ENCODE measurements at regions not wholly inside any gene's neighbourhood (a gene's known extent, or its start where the extent isn't known, plus 50 kb on each side); places are given as distances from the start of the nearest gene placed in this dataset.

DNA sequence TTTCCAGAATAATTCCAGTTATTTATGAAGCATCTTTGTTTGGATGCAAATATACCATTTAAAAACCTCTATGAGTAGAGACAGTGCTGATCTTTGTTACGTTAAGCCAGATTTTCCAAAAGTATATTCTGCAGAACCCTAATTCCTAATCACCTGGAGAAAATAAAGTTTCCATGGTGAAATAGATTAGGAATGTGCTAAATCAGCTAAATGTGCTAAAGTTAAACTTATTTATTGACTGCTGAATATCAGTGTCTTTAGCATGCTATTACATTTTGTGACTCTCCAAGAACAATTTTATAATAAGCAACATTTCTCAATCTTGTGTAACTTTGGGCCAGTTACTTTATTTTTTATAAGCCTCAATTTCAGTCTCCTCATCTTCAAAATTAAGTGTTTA is 196.3 kb upstream of the NFIA start:
- TF ChIP-seq, protein P1, sequence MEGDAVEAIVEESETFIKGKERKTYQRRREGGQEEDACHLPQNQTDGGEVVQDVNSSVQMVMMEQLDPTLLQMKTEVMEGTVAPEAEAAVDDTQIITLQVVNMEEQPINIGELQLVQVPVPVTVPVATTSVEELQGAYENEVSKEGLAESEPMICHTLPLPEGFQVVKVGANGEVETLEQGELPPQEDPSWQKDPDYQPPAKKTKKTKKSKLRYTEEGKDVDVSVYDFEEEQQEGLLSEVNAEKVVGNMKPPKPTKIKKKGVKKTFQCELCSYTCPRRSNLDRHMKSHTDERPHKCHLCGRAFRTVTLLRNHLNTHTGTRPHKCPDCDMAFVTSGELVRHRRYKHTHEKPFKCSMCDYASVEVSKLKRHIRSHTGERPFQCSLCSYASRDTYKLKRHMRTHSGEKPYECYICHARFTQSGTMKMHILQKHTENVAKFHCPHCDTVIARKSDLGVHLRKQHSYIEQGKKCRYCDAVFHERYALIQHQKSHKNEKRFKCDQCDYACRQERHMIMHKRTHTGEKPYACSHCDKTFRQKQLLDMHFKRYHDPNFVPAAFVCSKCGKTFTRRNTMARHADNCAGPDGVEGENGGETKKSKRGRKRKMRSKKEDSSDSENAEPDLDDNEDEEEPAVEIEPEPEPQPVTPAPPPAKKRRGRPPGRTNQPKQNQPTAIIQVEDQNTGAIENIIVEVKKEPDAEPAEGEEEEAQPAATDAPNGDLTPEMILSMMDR (conservative IDR thresholded peaks at IDR 0.05; ENCODE audit: low read depth, low read length) = no peak
- no peak overlapping the region for H3K9ac ChIP-seq
- H3K4me3 ChIP-seq (IDR thresholded peaks at IDR 0.05; ENCODE audit: insufficient read depth, low read depth, low read length) = no peak overlapping the region
- H3K36me3 ChIP-seq (ENCODE audit: insufficient read depth) = no peaks in the 10 kb centered on the region
- H3K4me1 ChIP-seq (ENCODE audit: low read depth, poor library complexity, severe bottlenecking) = peaks cover 5% of the 10 kb centered on the region
- H3K79me2 ChIP-seq (ENCODE audit: insufficient read depth, low read depth) = no peaks in the 10 kb centered on the region
- no peak overlapping the region for H2AFZ ChIP-seq (ENCODE audit: low read depth)
- H3K4me2 ChIP-seq = no peak overlapping the region
- H3K27me3 ChIP-seq (ENCODE audit: insufficient read depth, low read depth) = no peaks in the 10 kb centered on the region
- H3K27ac ChIP-seq = no peak overlapping the region
- no peaks in the 10 kb centered on the region for H4K20me1 ChIP-seq (ENCODE audit: insufficient read depth)

DNA sequence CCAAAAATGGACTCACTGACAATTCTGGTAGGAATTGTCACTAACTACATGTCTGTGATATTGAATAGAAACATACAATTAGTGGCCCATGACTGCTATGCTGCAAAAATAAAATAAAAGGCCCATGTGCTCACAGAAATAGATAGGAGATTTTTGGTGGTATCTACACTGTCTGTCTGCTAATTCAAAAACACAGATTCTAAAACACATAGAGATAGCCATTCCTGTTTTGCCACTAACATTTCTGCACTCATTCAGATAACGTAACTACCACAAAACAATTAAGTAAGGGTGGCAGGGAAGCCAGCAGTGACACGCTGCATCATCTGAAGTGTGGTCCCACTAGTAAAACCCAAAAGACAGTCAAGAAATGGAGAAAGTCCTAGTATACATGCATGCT is 202.2 kb upstream of the NFIA start:
- Histone ChIP-seq H3K4me2 (no peak overlapping the region), H4K20me1 (ENCODE audit: insufficient read depth) (no peaks in the 10 kb centered on the region), H3K4me1 (ENCODE audit: low read depth, poor library complexity, severe bottlenecking) (no peaks in the 10 kb centered on the region), H3K27me3 (ENCODE audit: insufficient read depth, low read depth) (no peaks in the 10 kb centered on the region), H2AFZ (ENCODE audit: low read depth) (no peak overlapping the region), H3K79me2 (ENCODE audit: insufficient read depth, low read depth) (no peaks in the 10 kb centered on the region), H3K36me3 (ENCODE audit: insufficient read depth) (no peaks in the 10 kb centered on the region), H3K9ac (no peak overlapping the region), H3K4me3 (IDR thresholded peaks at IDR 0.05; ENCODE audit: insufficient read depth, low read depth, low read length) (no peak overlapping the region), H3K27ac (no peak overlapping the region)
- TF ChIP-seq, protein P1 (conservative IDR thresholded peaks at IDR 0.05; ENCODE audit: low read depth, low read length) = no peak

DNA sequence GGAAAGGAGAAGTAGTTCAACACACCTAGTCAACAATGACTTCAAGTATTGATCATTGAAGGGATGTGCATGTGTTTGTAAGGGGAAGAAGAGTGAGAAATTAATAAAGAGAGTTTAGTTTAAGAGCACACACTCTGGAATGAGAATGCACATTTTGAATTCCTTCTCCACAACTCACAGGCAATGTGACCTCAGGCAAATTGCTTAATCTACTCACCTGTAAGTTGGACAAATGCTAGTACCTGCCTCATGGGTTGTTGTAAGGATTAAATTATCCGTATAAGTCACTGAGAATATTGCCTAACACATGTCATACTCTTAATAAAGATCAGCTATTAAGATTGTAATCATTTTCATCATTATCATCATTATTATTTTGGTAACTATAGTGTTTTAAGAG is 204.0 kb upstream of the NFIA start:
- no peak overlapping the region for H3K4me3 ChIP-seq (IDR thresholded peaks at IDR 0.05; ENCODE audit: insufficient read depth, low read depth, low read length)
- H3K9ac ChIP-seq = no peak overlapping the region
- H3K4me2 ChIP-seq = no peak overlapping the region
- H3K27me3 ChIP-seq (ENCODE audit: insufficient read depth, low read depth) = no peaks in the 10 kb centered on the region
- no peaks in the 10 kb centered on the region for H3K36me3 ChIP-seq (ENCODE audit: insufficient read depth)
- no peaks in the 10 kb centered on the region for H4K20me1 ChIP-seq (ENCODE audit: insufficient read depth)
- TF ChIP-seq, protein P1 (conservative IDR thresholded peaks at IDR 0.05; ENCODE audit: low read depth, low read length) = no peak
- H2AFZ ChIP-seq (ENCODE audit: low read depth) = no peak overlapping the region
- no peaks in the 10 kb centered on the region for H3K4me1 ChIP-seq (ENCODE audit: low read depth, poor library complexity, severe bottlenecking)
- H3K79me2 ChIP-seq (ENCODE audit: insufficient read depth, low read depth) = no peaks in the 10 kb centered on the region
- no peak overlapping the region for H3K27ac ChIP-seq

DNA sequence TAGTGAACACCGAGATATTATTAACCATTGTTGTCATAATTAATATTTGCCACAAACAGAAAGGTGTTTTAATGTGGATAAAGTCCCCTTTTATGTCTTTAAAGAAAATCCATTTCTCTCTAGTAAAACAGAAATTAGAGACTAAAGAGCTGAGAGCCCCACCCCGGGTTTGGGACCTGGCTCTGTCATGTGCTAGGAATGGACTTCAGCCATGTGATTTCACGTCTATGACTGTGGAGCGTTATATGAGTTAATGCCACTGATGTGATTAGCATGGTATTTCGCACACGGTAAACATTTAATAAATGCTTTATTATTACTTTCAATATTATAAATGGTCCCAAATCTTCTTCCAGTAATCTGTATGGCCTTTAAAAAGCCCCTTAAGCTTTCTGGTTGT is 205.0 kb upstream of the NFIA start:
- Histone ChIP-seq H3K79me2 (ENCODE audit: insufficient read depth, low read depth) (no peaks in the 10 kb centered on the region), H4K20me1 (ENCODE audit: insufficient read depth) (no peaks in the 10 kb centered on the region), H3K4me1 (ENCODE audit: low read depth, poor library complexity, severe bottlenecking) (no peaks in the 10 kb centered on the region), H2AFZ (ENCODE audit: low read depth) (no peak overlapping the region), H3K4me3 (IDR thresholded peaks at IDR 0.05; ENCODE audit: insufficient read depth, low read depth, low read length) (no peak overlapping the region), H3K36me3 (ENCODE audit: insufficient read depth) (no peaks in the 10 kb centered on the region), H3K27ac (no peak overlapping the region), H3K9ac (no peak overlapping the region), H3K27me3 (ENCODE audit: insufficient read depth, low read depth) (no peaks in the 10 kb centered on the region), H3K4me2 (no peak overlapping the region)
- TF ChIP-seq, protein P1 (conservative IDR thresholded peaks at IDR 0.05; ENCODE audit: low read depth, low read length) = no peak

DNA sequence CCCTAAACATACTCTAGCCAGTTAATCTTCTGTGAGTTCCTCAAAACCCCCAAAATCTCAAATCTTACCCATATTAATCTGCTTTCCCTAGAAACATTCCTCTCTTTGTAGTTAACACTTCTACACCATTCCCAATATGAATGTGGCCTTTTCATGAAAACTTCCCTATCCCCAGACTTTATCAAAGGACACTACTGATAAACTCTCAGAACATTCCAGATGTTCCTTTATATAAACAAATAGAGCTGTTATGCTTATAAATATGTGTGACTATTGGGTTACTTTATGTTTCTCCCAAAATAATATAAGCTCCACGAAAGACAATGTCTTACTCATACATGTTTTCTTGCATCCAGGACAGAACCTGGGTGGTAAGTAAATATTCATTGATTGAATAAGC is 205.4 kb upstream of the NFIA start:
- H3K4me3 ChIP-seq (IDR thresholded peaks at IDR 0.05; ENCODE audit: insufficient read depth, low read depth, low read length) = no peak overlapping the region
- H3K27me3 ChIP-seq (ENCODE audit: insufficient read depth, low read depth) = no peaks in the 10 kb centered on the region
- no peaks in the 10 kb centered on the region for H3K79me2 ChIP-seq (ENCODE audit: insufficient read depth, low read depth)
- TF ChIP-seq, protein P1 (conservative IDR thresholded peaks at IDR 0.05; ENCODE audit: low read depth, low read length) = no peak
- H3K27ac ChIP-seq = no peak overlapping the region
- no peaks in the 10 kb centered on the region for H3K4me1 ChIP-seq (ENCODE audit: low read depth, poor library complexity, severe bottlenecking)
- H3K9ac ChIP-seq = no peak overlapping the region
- H3K36me3 ChIP-seq (ENCODE audit: insufficient read depth) = no peaks in the 10 kb centered on the region
- no peak overlapping the region for H3K4me2 ChIP-seq
- H4K20me1 ChIP-seq (ENCODE audit: insufficient read depth) = no peaks in the 10 kb centered on the region
- H2AFZ ChIP-seq (ENCODE audit: low read depth) = no peak overlapping the region
